Dermis blood vessel endothelial cell (primary cell): ENCODE measurements at regions not wholly inside any gene's neighbourhood (a gene's known extent, or its start where the extent isn't known, plus 50 kb on each side); places are given as distances from the start of the nearest gene placed in this dataset.
A peak's percentile ranks its signal among the peaks of the same experiment; 100 is the strongest.
"Not testable (repeated sequence)": the region's sequence is repeated elsewhere in the genome, so short reads cannot be mapped to it uniquely, and the experiment has no call there.

Experiments used
- DNase-seq: peaks from one replicate; pipeline ENCODE4 v3.0.0; 2010

- DNase-seq, result no peak
Measured at GRCh38 chr21:14903172-14903865, 161.5 kb downstream of the NRIP1 start.

- DNase-seq, result no peak
Measured at GRCh38 chr21:14901482-14901958, 163.3 kb downstream of the NRIP1 start.

GRCh38 chr21:14900611-14901010 is 164.2 kb downstream of the NRIP1 start:
- no peak for DNase-seq

- DNase-seq, result no peak
Measured at GRCh38 chr21:14900058-14900457, 164.7 kb downstream of the NRIP1 start.

- no peak for DNase-seq
Measured at GRCh38 chr21:14895792-14896191, 169.0 kb downstream of the NRIP1 start.

GRCh38 chr21:14890141-14890540 is 174.7 kb downstream of the NRIP1 start:
- no peak for DNase-seq

GRCh38 chr21:14889080-14889810 is 175.6 kb downstream of the NRIP1 start:
- no peak for DNase-seq

GRCh38 chr21:14888202-14888601 is 176.6 kb downstream of the NRIP1 start:
- no peak for DNase-seq

GRCh38 chr21:14886001-14886400 is 178.8 kb downstream of the NRIP1 start:
- DNase-seq, result no peak

GRCh38 chr21:14883351-14883750 is 181.4 kb downstream of the NRIP1 start:
- DNase-seq, result no peak

GRCh38 chr21:14882545-14882944 is 182.3 kb downstream of the NRIP1 start:
- not testable (repeated sequence) for DNase-seq

- no peak for DNase-seq
Measured at GRCh38 chr21:14881863-14882499, 182.8 kb downstream of the NRIP1 start.

GRCh38 chr21:14880922-14881321 is 183.9 kb downstream of the NRIP1 start:
- DNase-seq, result peak; percentile 39

GRCh38 chr21:14879458-14879857 is 185.3 kb downstream of the NRIP1 start:
- DNase-seq, result peak; percentile 83

GRCh38 chr21:14878971-14879370 is 185.8 kb downstream of the NRIP1 start:
- no peak for DNase-seq

- peak; percentile 70 for DNase-seq
Measured at GRCh38 chr21:14877581-14878228, 187.1 kb downstream of the NRIP1 start.

- DNase-seq, result no peak
Measured at GRCh38 chr21:14876524-14876840, 188.3 kb downstream of the NRIP1 start.

GRCh38 chr21:14875704-14876523 is 188.9 kb downstream of the NRIP1 start:
- no peak for DNase-seq

GRCh38 chr21:14875186-14875585 is 189.6 kb downstream of the NRIP1 start:
- no peak for DNase-seq

GRCh38 chr21:14874379-14874778 is 190.4 kb downstream of the NRIP1 start:
- DNase-seq, result no peak

GRCh38 chr21:14871861-14872260 is 192.9 kb downstream of the NRIP1 start:
- DNase-seq, result no peak

- no peak for DNase-seq
Measured at GRCh38 chr21:14870853-14871149, 194.0 kb downstream of the NRIP1 start.
